Left cardiac atrium (tissue), 4 donors: ENCODE measurements at regions not wholly inside any gene's neighbourhood (a gene's known extent, or its start where the extent isn't known, plus 50 kb on each side); places are given as distances from the start of the nearest gene placed in this dataset.
"Not testable (repeated sequence)": the region's sequence is repeated elsewhere in the genome, so short reads cannot be mapped to it uniquely, and the experiment has no call there.

Source experiments
- ATAC-seq, 2 donors: fragments of 200-7000 bp; cut with Tn5 transposase; one replicate each; pipeline ENCODE4 v1.9.1; 2020; ENCODE audit warnings: mild to moderate bottlenecking in 2 of 2, moderate library complexity in 2 of 2
- DNase-seq: peaks from one replicate; pipeline ENCODE4 v3.0.0-alpha.2; 2020
- intact Hi-C, 2 donors: fragments of 100-400 bp; cut with DNase I; formaldehyde crosslinking; loops; one replicate each; pipeline versions ENCODE4 v1.14.1 to v1.15.1; 2022 to 2023
- donor health status: DM: no; HTN: yes; CAD: no.
- donor health status: DM: no; HTN: yes; CAD: no; lungs with severe emphysema.
- donor health status: DM: yes; HTN: yes; CAD: no.
- donor health status: Dilated cardiomyopathy.

- ATAC-seq (no peak), DNase-seq (no peak)
- intact Hi-C loops, result no loop called here
Observed at GRCh38 chr1:224791362-224791941, 138.0 kb upstream of the DNAH14 start.

GRCh38 chr1:224795591-224795990, 133.9 kb upstream of the DNAH14 start:
- intact Hi-C loops, result no loop called here
- no peak for ATAC-seq

GRCh38 chr1:224799083-224799482, 130.4 kb upstream of the DNAH14 start:
- no peak for DNase-seq
- no peak for ATAC-seq
- intact Hi-C loops, result no loop called here

More at GRCh38 chr1:224795591-224795990, 133.9 kb upstream of the DNAH14 start:
- DNase-seq, result no peak

GRCh38 chr1:224800486-224801119, 128.9 kb upstream of the DNAH14 start:
- intact Hi-C loops, result no loop called here
- ATAC-seq (no peak), DNase-seq (no peak)

- DNase-seq (no peak), ATAC-seq (no peak)
- intact Hi-C loops, result no loop called here
Observed at GRCh38 chr1:224801844-224802490, 127.5 kb upstream of the DNAH14 start.

- intact Hi-C loops, result no loop called here
Observed at GRCh38 chr1:224802617-224803016, 126.9 kb upstream of the DNAH14 start.

GRCh38 chr1:224804220-224804619, 125.3 kb upstream of the DNAH14 start:
- no peak for DNase-seq

More at GRCh38 chr1:224802617-224803016, 126.9 kb upstream of the DNAH14 start:
- ATAC-seq (no peak), DNase-seq (no peak)

GRCh38 chr1:224805889-224806288, 123.6 kb upstream of the DNAH14 start:
- DNase-seq, result no peak
- intact Hi-C loops, result no loop called here
- no peak for ATAC-seq

More at GRCh38 chr1:224804220-224804619, 125.3 kb upstream of the DNAH14 start:
- intact Hi-C loops, result no loop called here
- no peak for ATAC-seq

GRCh38 chr1:224809137-224809536, 120.3 kb upstream of the DNAH14 start:
- ATAC-seq (no peak), DNase-seq (no peak)
- intact Hi-C loops, result no loop called here

GRCh38 chr1:224809613-224810012, 119.9 kb upstream of the DNAH14 start:
- ATAC-seq (no peak), DNase-seq (no peak)
- intact Hi-C loops, result no loop called here

GRCh38 chr1:224811564-224811963, 117.9 kb upstream of the DNAH14 start:
- DNase-seq, result no peak
- intact Hi-C loops, result no loop called here

GRCh38 chr1:224815647-224816046, 113.8 kb upstream of the DNAH14 start:
- DNase-seq (no peak), ATAC-seq (no peak)
- intact Hi-C loops, result no loop called here

More at GRCh38 chr1:224811564-224811963, 117.9 kb upstream of the DNAH14 start:
- no peak for ATAC-seq

GRCh38 chr1:224816062-224816461, 113.4 kb upstream of the DNAH14 start:
- DNase-seq, result no peak
- no peak for ATAC-seq
- intact Hi-C loops, result no loop called here

- ATAC-seq (no peak), DNase-seq (no peak)
- intact Hi-C loops, result no loop called here
Observed at GRCh38 chr1:224817382-224817781, 112.1 kb upstream of the DNAH14 start.

- ATAC-seq (no peak), DNase-seq (no peak)
- intact Hi-C loops, result no loop called here
Observed at GRCh38 chr1:224819861-224820260, 109.6 kb upstream of the DNAH14 start.

- no peak for ATAC-seq
Observed at GRCh38 chr1:224820341-224820740, 109.1 kb upstream of the DNAH14 start.

GRCh38 chr1:224821751-224822150, 107.7 kb upstream of the DNAH14 start:
- ATAC-seq, DNase-seq, intact Hi-C loops: not testable (repeated sequence)

More at GRCh38 chr1:224820341-224820740, 109.1 kb upstream of the DNAH14 start:
- DNase-seq, result no peak
- intact Hi-C loops, result no loop called here

GRCh38 chr1:224825525-224826000, 103.9 kb upstream of the DNAH14 start:
- intact Hi-C loops, result no loop called here
- DNase-seq (no peak), ATAC-seq (no peak)

GRCh38 chr1:224828691-224829090, 100.8 kb upstream of the DNAH14 start:
- intact Hi-C loops, result no loop called here
- no peak for DNase-seq
- ATAC-seq, result no peak

GRCh38 chr1:224831501-224831900, 98.0 kb upstream of the DNAH14 start:
- ATAC-seq (no peak), DNase-seq (no peak)
- intact Hi-C loops, result no loop called here
